Right atrium auricular region (tissue), 2 donors: ENCODE measurements at regions not wholly inside any gene's neighbourhood (a gene's known extent, or its start where the extent isn't known, plus 50 kb on each side); places are given as distances from the start of the nearest gene placed in this dataset.

ENCODE experiments used
- DNase-seq: peaks from one replicate; pipeline ENCODE4 v3.0.0-alpha.2; 2019; ENCODE audit warnings: low spot score
- H3K27ac ChIP-seq, 2 donors: fragments of 200-600 bp; sonication (generic); 1 replicate in 1 of 2; 2 replicates in 1 of 2; pipeline ENCODE4 v1.5.1; 2016 to 2019
- H3K27me3 ChIP-seq, 2 donors: fragments of 200-600 bp; sonication (generic); one replicate each; pipeline versions ENCODE4 v1.5.1 to v1.6.0; 2017 to 2019
- H3K36me3 ChIP-seq: fragments of 200-600 bp; sonication (generic); one replicate; pipeline ENCODE4 v1.5.1; 2016
- H3K4me1 ChIP-seq, 2 donors: fragments of 200-600 bp; sonication (generic); one replicate each; pipeline versions ENCODE4 v1.5.1 to v1.6.0; 2017 to 2019
- H3K4me3 ChIP-seq, 2 donors: fragments of 200-600 bp; sonication (generic); 1 replicate in 1 of 2; 2 replicates in 1 of 2; pipeline ENCODE4 v1.5.1; 2017 to 2019; ENCODE audit warnings: mild to moderate bottlenecking in 1 of 2, moderate library complexity in 1 of 2
- H3K9me3 ChIP-seq, 2 donors: fragments of 200-600 bp; sonication (generic); one replicate each; pipeline ENCODE4 v1.5.1; 2019
- CTCF ChIP-seq, 2 donors: fragments of 200-600 bp; sonication (generic); IDR thresholded peaks; one replicate each; pipeline ENCODE4 v1.5.1; 2019; ENCODE audit warnings: antibody characterized with exemption in 2 of 2

DNA sequence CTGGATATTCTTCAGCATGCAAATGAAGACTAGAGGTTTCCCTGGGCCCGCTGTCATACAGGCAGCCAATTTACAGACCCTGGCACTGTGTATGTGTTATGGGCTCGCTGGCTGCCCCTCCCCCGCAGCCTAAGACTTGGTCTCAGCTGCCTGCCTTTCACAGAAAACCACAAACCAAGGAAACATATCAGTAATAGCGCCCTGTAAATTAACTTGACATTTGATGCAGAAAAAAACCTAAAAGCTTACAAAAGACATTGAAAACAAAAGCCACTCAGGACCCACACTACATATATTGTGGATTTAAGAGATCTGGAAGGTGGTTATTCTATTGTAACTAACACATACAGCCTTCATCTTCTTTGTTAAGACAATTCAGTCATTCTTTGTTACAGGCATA, 287.0 kb upstream of the TMEM161B start:
- Histone ChIP-seq H3K4me3 (no peak overlapping the region), H3K4me1 (no peaks in the 10 kb centered on the region), H3K36me3 (no peaks in the 10 kb centered on the region), H3K27ac (no peak overlapping the region), H3K9me3 (no peaks in the 10 kb centered on the region), H3K27me3 (no peaks in the 10 kb centered on the region)
- TF ChIP-seq CTCF (IDR thresholded peaks at IDR 0.05), result no peak
- no peak for DNase-seq

DNA sequence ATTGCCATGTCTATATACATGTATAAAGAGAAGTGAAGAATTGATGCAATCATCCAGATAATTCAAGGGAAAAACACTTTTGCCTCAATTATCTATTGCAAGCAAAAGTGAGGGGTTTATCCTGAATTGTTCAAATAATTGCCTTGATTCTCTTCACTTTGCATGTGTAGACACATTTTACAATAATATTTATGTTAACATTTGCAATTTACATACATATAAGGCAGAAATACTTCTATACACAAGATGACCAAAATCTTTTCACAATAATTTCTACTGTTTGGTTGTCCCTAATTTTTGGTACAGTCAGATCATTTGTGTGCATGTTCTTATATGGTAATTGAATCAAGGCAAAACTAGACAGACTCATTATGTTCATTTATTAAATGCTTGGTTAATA, 285.3 kb upstream of the TMEM161B start:
- DNase-seq, result no peak
- H3K4me1 ChIP-seq, result no peaks in the 10 kb centered on the region
- H3K27ac ChIP-seq, result no peak overlapping the region
- TF ChIP-seq CTCF (IDR thresholded peaks at IDR 0.05), result no peak
- H3K36me3 ChIP-seq, result no peaks in the 10 kb centered on the region
- no peaks in the 10 kb centered on the region for H3K27me3 ChIP-seq
- H3K4me3 ChIP-seq, result no peak overlapping the region
- no peaks in the 10 kb centered on the region for H3K9me3 ChIP-seq

DNA sequence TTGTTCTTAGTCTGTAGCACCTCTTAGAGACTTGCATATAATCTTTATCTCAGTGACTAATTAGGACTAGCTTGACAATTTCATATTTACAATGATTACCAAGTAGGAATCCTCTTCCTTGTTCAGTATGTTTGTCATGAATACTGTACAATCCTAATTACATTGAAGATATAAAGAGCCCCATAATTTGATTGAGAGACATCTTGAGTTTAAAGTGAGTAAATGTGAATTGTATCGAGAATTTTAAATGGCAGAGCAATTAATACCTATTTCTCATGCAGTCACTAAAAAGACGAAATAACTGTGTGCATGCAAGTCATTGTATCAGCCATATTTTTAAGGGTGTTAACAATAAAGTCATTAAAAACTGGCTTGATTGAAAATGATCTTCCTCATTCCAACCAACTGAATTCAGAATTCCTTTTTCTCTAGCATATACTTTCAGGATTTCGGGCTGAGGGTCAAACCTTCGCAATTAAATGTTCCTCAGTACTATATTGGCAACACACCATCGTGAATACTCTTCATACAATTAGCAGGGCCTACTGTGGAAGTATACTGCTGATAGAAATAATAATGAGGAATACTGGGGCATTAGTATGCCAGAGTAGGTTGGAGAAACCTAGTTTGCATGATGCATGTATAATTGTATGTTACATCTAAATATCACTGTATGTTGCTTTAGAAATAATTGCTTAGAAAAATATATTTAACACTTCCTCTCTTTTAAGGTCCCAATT, 284.7 kb upstream of the TMEM161B start:
- Histone ChIP-seq H3K9me3 (no peaks in the 10 kb centered on the region), H3K27me3 (no peaks in the 10 kb centered on the region), H3K4me1 (no peaks in the 10 kb centered on the region), H3K4me3 (no peak overlapping the region), H3K27ac (no peak overlapping the region), H3K36me3 (no peaks in the 10 kb centered on the region)
- no peak for TF ChIP-seq CTCF (IDR thresholded peaks at IDR 0.05)
- DNase-seq, result no peak

- Histone ChIP-seq H3K36me3 (no peaks in the 10 kb centered on the region), H3K9me3 (no peaks in the 10 kb centered on the region), H3K27me3 (no peaks in the 10 kb centered on the region), H3K4me1 (no peaks in the 10 kb centered on the region), H3K4me3 (no peak overlapping the region), H3K27ac (no peak overlapping the region)
- no peak for DNase-seq
- no peak for TF ChIP-seq CTCF (IDR thresholded peaks at IDR 0.05)
Observed at GRCh38 chr5:88552426-88552825, 283.8 kb upstream of the TMEM161B start.

- no peak for TF ChIP-seq CTCF (IDR thresholded peaks at IDR 0.05)
- no peak for DNase-seq
- no peak overlapping the region for H3K27ac ChIP-seq
Observed at GRCh38 chr5:88551724-88552345, 283.2 kb upstream of the TMEM161B start.

More at GRCh38 chr5:88551724-88552345, 283.2 kb upstream of the TMEM161B start:
- no peaks in the 10 kb centered on the region for H3K4me1 ChIP-seq
- no peaks in the 10 kb centered on the region for H3K9me3 ChIP-seq
- H3K4me3 ChIP-seq, result no peak overlapping the region
- no peaks in the 10 kb centered on the region for H3K27me3 ChIP-seq
- H3K36me3 ChIP-seq, result no peaks in the 10 kb centered on the region
